Coronary artery (tissue), 2 donors: ENCODE measurements at regions not wholly inside any gene's neighbourhood (a gene's known extent, or its start where the extent isn't known, plus 50 kb on each side); places are given as distances from the start of the nearest gene placed in this dataset.

Experiments
- DNase-seq: peaks from one replicate; pipeline ENCODE4 v3.0.0-alpha.2; 2017; ENCODE audit warnings: low spot score
- H3K27ac ChIP-seq, 2 donors: fragments of 200-600 bp; sonication (generic); one replicate each; pipeline ENCODE4 v1.5.1; 2016 to 2019
- H3K4me3 ChIP-seq: fragments of 200-600 bp; sonication (generic); 2 replicates; pipeline ENCODE4 v1.5.1; 2016; ENCODE audit warnings: mild to moderate bottlenecking, moderate library complexity
- TF ChIP-seq, protein P1 (sequence below): fragments of 200-600 bp; sonication (generic); IDR thresholded peaks from one replicate; pipeline ENCODE4 v1.5.1; 2019; ENCODE audit warnings: antibody characterized with exemption

GRCh38 chr11:45449036-45449601 is 163.0 kb upstream of the SYT13 start:
- TF ChIP-seq, protein P1, sequence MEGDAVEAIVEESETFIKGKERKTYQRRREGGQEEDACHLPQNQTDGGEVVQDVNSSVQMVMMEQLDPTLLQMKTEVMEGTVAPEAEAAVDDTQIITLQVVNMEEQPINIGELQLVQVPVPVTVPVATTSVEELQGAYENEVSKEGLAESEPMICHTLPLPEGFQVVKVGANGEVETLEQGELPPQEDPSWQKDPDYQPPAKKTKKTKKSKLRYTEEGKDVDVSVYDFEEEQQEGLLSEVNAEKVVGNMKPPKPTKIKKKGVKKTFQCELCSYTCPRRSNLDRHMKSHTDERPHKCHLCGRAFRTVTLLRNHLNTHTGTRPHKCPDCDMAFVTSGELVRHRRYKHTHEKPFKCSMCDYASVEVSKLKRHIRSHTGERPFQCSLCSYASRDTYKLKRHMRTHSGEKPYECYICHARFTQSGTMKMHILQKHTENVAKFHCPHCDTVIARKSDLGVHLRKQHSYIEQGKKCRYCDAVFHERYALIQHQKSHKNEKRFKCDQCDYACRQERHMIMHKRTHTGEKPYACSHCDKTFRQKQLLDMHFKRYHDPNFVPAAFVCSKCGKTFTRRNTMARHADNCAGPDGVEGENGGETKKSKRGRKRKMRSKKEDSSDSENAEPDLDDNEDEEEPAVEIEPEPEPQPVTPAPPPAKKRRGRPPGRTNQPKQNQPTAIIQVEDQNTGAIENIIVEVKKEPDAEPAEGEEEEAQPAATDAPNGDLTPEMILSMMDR: no peak
- H3K27ac ChIP-seq: no peak overlapping the region
- DNase-seq: no peak
- no peak overlapping the region for H3K4me3 ChIP-seq

DNA sequence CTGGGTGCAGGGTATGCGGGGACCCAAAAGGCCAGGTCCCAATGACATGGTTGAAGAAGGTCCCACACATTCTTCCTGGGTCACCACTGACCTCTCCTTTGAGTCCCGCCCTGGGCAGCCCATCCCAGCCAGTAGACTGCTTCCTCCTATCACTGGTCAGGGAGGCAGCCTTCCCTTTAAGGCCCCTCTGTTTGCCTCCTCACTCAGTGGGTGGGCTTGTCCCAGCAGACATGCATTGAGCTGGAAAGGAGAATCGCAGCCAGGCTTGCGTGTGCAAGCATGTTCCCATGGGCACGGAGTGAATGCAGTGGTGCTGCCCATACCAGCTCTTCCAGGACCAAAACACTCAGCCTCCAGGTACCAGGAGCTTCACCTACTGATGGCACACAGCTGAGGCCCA is 162.4 kb upstream of the SYT13 start:
- H3K4me3 ChIP-seq: no peak overlapping the region
- H3K27ac ChIP-seq: no peak overlapping the region
- TF ChIP-seq, protein P1: no peak
- DNase-seq: no peak

GRCh38 chr11:45446998-45447397 is 160.9 kb upstream of the SYT13 start:
- H3K27ac ChIP-seq: no peak overlapping the region
- TF ChIP-seq, protein P1: no peak
- H3K4me3 ChIP-seq: no peak overlapping the region
- DNase-seq: no peak

DNA sequence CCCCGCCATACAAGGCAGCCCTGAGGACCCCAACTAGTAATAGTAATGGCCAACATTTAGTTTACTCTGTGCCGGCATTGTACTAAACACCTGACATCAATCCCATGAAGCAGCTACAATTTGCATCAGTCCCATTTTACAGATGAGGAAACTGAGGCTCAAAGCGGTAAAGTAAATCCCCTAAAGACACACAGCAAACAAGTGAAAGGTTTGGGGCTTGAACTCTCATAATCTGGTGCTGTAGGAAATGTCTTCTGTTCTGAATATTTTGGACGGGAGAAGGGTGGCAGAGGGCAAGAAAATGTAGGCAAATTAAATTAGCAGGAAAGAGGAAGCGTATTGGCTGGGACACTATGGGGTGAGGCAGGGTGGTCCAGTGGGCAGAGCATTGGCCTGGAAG is 160.3 kb upstream of the SYT13 start:
- H3K4me3 ChIP-seq: no peak overlapping the region
- H3K27ac ChIP-seq: no peak overlapping the region
- TF ChIP-seq, protein P1: no peak
- no peak for DNase-seq

DNA sequence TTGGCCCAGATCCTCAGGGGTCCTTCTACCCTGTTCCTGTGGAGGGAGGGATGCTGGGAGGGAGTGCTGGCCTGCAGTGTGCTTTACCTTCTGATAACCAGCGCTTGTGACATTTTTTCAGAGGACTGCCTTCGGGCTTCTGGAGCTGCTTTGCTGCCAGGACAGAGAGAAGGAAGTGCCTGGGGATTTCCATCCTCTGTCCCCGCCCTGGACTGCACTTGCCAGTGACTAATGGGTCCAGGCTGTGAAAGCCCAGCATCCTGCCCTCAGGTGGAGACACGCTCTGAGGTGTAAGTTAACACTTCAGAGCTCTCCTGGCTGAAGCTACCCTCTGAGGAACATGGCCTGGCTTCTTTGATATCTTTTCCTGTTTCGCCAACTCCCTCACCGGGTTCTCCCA is 158.7 kb upstream of the SYT13 start:
- Histone ChIP-seq H3K27ac (no peak overlapping the region), H3K4me3 (no peak overlapping the region)
- no peak for DNase-seq
- TF ChIP-seq, protein P1: no peak

GRCh38 chr11:45440111-45440510 is 154.0 kb upstream of the SYT13 start:
- TF ChIP-seq, protein P1: no peak
- Histone ChIP-seq H3K27ac (no peak overlapping the region), H3K4me3 (no peak overlapping the region)
- no peak for DNase-seq

- Histone ChIP-seq H3K4me3 (no peak overlapping the region), H3K27ac (no peak overlapping the region)
- no peak for DNase-seq
- TF ChIP-seq, protein P1: no peak
Measured at GRCh38 chr11:45436966-45437365, 150.8 kb upstream of the SYT13 start.
